RPMI8226 (cell line): ENCODE measurements at regions not wholly inside any gene's neighbourhood (a gene's known extent, or its start where the extent isn't known, plus 50 kb on each side); places are given as distances from the start of the nearest gene placed in this dataset.
"Not testable (repeated sequence)": the region's sequence is repeated elsewhere in the genome, so short reads cannot be mapped to it uniquely, and the experiment has no call there.

Source experiments
- DNase-seq: peaks from one replicate; pipeline ENCODE4 v3.0.0-alpha.2; 2015

GRCh38 chrX:111041018-111041462, 55.0 kb upstream of the PAK3 start:
- peak; percentile 50 for DNase-seq

- no peak for DNase-seq
These were observed 55.5 kb upstream of the PAK3 start for GRCh38 chrX:111040377-111041017.

DNA sequence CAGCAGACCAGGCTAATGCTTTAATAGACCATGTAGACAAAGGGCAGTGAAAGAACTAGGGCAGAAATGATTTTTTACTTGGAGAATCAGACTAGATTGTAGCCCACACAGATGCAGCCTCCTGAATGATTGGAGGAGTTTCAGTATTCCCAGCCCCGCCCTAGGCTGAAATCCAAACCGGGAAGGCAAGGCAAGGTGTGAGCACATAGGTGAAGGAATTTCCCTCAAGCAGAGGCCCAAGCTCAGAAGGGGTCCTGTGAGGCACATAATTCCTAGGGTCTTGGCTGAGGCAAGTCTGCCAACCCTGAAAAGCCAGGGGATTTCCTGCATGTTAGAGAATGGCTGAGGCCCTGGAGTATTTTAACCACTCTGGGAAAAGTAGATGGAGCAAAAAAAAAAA, 56.4 kb upstream of the PAK3 start:
- no peak for DNase-seq

GRCh38 chrX:111035991-111036390, 60.0 kb upstream of the PAK3 start:
- no peak for DNase-seq

- DNase-seq = no peak
These were observed 60.7 kb upstream of the PAK3 start for GRCh38 chrX:111035256-111035655.

DNA sequence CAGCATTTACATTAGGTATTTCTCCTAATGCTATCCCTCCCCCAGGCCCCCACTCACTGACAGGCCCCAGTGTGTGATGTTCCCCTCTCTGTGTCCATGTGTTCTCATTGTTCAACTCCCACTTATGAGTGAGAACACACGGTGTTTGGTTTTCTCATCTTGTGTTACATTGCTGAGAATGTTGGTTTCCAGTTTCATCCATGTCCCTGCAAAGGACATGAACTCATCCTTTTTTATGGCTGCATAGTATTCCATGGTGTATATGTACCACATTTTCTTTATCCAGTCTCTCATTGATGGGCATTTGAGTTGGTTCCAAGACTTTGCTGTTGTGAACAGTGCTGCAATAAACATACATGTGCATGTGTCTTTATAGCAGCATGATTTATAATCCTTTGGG, 73.0 kb upstream of the PAK3 start:
- DNase-seq = not testable (repeated sequence)

- no peak for DNase-seq
These were observed 75.7 kb upstream of the PAK3 start for GRCh38 chrX:111020283-111020682.

DNA sequence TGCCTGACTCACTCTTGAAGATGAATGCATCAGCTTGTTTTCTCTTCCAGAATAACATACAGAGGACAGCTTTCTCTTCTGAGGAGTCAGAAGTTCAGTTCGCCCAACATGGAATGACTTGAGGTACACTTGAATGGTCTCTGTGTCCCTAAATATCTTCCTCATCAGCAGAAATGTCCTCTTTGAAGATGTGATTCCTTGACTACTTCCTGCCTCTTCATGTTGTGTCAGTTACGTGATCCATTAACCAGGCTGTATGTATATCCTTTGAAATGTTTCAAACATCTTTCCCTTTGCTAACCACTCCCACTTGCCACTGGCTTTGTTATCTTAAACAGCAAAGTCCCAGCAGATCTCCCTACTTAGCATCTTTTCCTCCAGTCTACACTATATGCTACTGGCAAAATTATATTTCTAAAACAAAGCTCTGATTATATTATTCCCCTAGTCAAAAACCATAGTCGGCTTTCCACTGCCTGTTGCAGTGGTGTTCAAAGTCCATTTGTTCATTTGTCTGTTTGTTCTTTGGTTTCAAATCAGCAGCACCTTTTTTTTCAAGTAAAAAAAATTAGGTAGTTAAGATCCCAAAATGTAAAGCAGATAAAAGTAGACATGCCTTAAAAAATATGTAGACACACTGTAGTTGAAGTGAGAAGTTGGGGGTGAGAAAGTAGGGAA, 82.1 kb upstream of the PAK3 start:
- DNase-seq = no peak

GRCh38 chrX:111010111-111010510, 85.9 kb upstream of the PAK3 start:
- DNase-seq = no peak

GRCh38 chrX:111009256-111009655, 86.7 kb upstream of the PAK3 start:
- DNase-seq = no peak

GRCh38 chrX:111008126-111008525, 87.9 kb upstream of the PAK3 start:
- DNase-seq = no peak

DNA sequence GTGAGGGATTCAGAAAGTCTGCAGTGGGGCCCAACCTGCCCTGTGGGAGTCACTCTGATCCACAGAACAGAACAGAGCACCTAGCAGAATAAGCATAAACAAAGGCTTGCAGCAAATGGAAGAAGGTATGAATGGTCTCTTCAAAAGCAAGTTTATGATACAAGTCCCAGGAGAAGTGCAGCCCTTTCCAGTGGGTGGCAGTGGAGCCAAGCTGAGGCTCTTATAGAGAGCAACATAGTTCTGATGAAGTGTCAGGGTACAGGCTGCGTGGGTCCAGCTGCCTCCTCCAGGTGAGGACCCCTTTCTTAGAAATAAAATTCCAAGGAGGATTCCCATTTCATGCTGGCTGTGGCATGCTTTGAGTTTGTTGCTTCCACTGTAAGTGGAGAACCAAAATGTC, 88.8 kb upstream of the PAK3 start:
- no peak for DNase-seq

- DNase-seq = no peak
These were observed 89.9 kb upstream of the PAK3 start for GRCh38 chrX:111006116-111006515.

DNA sequence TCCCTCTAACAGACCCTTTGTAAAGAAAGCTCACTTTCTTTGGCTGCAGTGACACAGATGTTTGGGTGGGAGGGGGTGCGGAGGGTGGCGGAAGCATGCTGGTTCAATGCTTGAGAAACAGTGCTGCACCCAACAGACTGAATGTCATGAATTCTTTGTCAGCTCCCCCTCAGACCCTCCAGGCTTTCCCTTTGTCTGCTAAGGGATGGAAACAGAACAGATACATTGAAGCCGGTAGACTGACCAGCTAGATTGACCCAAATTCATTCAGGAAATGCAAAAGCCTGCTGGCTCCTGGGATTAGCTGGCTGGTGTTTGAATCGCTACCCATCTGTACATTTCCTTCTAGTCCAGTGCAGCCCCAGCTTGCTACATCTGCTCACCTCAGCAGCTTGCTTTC, 90.8 kb upstream of the PAK3 start:
- DNase-seq = no peak

DNA sequence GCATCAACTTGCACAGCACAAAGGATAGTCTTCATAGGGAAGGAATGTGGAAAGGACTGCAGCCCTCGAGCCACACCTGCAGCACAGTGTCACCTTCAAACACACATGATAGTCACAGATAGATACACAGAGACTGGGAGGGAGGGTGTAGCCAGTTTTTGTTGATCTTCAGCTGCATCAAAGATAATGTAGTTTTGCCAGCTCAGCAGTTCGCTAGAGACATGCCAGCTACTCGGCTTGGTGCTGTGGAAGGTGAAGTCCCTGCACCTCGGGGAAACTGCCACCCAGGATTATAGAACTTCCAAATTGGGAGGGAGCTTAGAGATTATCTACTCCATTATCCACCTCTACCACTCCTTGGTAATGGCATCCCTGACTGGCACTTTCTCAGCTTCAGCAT, 92.9 kb upstream of the PAK3 start:
- DNase-seq = no peak

DNA sequence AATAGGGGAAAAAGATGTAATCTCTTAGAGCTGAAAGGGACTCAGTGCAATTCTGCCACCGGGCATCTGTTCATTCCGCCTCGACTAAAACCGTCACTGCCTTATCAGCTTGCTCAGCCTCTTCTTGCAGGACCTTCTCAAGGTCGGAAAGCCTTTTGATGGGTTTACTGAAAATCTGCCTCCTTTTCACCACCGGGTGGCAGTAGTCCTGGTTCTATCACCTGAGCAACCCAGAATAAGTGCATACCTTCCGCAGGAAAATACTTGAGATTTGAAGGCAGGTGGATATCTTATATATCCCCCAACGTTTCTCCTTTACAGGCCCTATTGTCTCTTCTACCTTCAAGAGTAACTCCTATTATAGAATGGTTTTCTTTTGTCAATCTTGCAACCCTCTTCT, 103.4 kb upstream of the PAK3 start:
- DNase-seq = peak; percentile 11

- DNase-seq = no peak
These were observed 106.1 kb upstream of the PAK3 start for GRCh38 chrX:110989869-110990268.

- DNase-seq = no peak
These were observed 106.5 kb upstream of the PAK3 start for GRCh38 chrX:110989447-110989846.

DNA sequence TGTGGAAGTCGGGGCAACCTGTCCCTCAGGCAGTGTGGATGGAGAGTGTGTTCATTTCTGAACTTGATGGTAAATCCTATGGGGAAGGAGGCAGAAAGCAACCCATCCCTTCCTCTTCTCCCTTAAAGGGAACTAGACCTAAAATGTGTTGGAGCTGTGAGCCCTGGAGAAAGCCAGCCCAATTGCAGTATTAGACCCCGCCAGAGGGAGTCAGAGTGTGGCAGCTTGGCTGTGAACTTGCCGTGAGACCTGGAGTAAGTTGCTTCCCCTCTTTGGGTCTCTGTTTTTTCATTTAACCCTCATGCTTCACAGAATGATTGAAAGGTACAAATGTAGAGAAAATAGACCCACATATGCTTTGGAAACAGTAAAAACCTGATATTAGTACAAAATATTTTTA, 108.7 kb upstream of the PAK3 start:
- peak; percentile 3 for DNase-seq

GRCh38 chrX:110985470-110985869, 110.5 kb upstream of the PAK3 start:
- DNase-seq = no peak

GRCh38 chrX:110983024-110983423, 113.0 kb upstream of the PAK3 start:
- DNase-seq = no peak

GRCh38 chrX:110966839-110967238, 129.2 kb upstream of the PAK3 start:
- DNase-seq = no peak

GRCh38 chrX:110966091-110966454, 129.9 kb upstream of the PAK3 start:
- no peak for DNase-seq

GRCh38 chrX:110965409-110966090, 130.4 kb upstream of the PAK3 start:
- DNase-seq = no peak
